ENCODE measurements at regions not wholly inside any gene's neighbourhood (a gene's known extent, or its start where the extent isn't known, plus 50 kb on each side); places are given as distances from the start of the nearest gene placed in this dataset.
"Not testable (repeated sequence)": the region's sequence is repeated elsewhere in the genome, so short reads cannot be mapped to it uniquely, and the experiment has no call there.

DNA sequence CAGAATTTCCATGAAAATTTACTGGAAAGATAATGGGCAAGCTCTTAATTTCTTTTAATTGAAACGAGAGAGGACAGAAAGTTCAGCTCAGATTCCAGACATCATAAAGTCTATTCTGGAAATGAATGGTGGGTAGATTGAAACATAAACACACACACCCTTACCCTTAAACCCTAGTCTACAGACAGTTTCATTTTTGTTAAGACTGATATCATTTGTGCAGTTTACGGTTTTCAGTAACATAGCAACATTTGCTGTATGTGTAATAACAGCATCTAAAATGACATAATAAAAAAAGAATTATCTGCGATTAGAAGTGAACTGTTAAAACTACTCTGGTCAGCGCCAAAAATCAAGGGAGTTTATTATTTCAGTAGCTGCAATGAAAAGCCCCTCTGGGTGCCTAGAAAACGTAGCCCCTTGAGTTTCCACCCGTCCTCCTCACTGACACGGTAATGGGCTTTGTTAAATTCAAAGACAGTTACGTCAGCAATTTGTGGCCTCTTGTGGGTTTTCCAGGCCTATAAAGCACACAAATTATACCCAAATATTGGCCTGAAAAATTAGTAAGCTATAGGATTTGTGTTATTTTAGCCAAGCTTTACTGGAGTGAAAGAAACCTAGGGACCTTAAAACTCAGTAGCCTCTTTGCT lies 520.6 kb upstream of the SOX9 start:
- Histone ChIP-seq H3K27ac (ENCODE audit: low read depth, low read length) (no peak overlapping the region), H3K9ac (ENCODE audit: low read length) (no peak overlapping the region), H3K36me3 (ENCODE audit: control insufficient read depth, insufficient read depth, low read length) (no peaks in the 10 kb centered on the region), H3K4me1 (ENCODE audit: control insufficient read depth, insufficient read depth, low read length) (no peaks in the 10 kb centered on the region), H3K4me3 (ENCODE audit: low read length) (no peak overlapping the region), H3K27me3 (ENCODE audit: control insufficient read depth, insufficient read depth, low read length) (no peaks in the 10 kb centered on the region)

GRCh38 chr17:71601894-71602504 lies 518.8 kb upstream of the SOX9 start:
- Histone ChIP-seq H3K4me1 (ENCODE audit: control insufficient read depth, insufficient read depth, low read length) (no peaks in the 10 kb centered on the region), H3K4me3 (ENCODE audit: low read length) (no peak overlapping the region), H3K27me3 (ENCODE audit: control insufficient read depth, insufficient read depth, low read length) (no peaks in the 10 kb centered on the region), H3K9ac (ENCODE audit: low read length) (no peak overlapping the region), H3K36me3 (ENCODE audit: control insufficient read depth, insufficient read depth, low read length) (no peaks in the 10 kb centered on the region), H3K27ac (ENCODE audit: low read depth, low read length) (peak overlapping the region; percentile 15)

GRCh38 chr17:71613996-71614395 lies 506.8 kb upstream of the SOX9 start:
- Histone ChIP-seq H3K4me1 (ENCODE audit: control insufficient read depth, insufficient read depth, low read length) (no peaks in the 10 kb centered on the region), H3K4me3 (ENCODE audit: low read length) (no peak overlapping the region), H3K9ac (ENCODE audit: low read length) (no peak overlapping the region), H3K27me3 (ENCODE audit: control insufficient read depth, insufficient read depth, low read length) (no peaks in the 10 kb centered on the region), H3K36me3 (ENCODE audit: control insufficient read depth, insufficient read depth, low read length) (no peaks in the 10 kb centered on the region), H3K27ac (ENCODE audit: low read depth, low read length) (no peak overlapping the region)

DNA sequence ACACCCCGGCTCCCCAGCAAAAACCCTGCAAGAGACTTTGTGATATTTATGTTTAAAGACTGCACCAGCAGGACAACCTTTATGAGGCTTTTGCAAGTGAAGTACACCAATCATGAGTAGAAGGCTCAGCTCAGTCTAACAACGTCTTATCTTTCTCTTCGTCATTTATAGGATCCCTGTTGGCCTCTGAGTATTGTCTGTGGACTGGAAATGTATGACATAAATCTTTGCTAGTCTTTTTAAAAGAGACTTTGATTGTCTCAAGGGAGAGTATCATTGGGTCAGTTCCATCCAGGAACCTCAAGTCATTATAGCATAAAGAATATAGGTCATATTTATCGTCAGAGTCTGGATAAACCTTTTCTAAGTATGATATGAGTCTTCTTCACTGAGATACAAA lies 505.0 kb upstream of the SOX9 start:
- H3K4me1 ChIP-seq (ENCODE audit: control insufficient read depth, insufficient read depth, low read length), result no peaks in the 10 kb centered on the region
- no peak overlapping the region for H3K9ac ChIP-seq (ENCODE audit: low read length)
- no peaks in the 10 kb centered on the region for H3K27me3 ChIP-seq (ENCODE audit: control insufficient read depth, insufficient read depth, low read length)
- H3K36me3 ChIP-seq (ENCODE audit: control insufficient read depth, insufficient read depth, low read length), result no peaks in the 10 kb centered on the region
- no peak overlapping the region for H3K4me3 ChIP-seq (ENCODE audit: low read length)
- H3K27ac ChIP-seq (ENCODE audit: low read depth, low read length), result no peak overlapping the region

DNA sequence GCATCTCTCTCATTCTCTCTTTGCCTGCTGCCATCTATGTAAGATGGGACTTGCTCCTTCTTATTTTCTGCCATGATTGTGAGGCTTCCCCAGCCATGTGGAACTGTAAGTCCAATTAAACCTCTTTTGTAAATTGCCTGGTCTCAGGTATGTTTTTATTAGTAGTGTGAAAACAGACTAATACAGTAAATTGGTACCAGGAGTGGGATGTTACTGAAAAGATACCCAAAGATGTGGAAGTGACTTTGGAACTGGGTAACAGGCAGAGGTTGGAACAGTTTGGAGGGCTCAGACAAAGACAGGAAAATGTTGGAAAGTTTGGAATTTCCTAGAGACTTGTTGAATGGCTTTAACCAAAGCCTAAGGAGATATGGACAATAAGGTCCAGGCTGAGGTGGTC lies 503.1 kb upstream of the SOX9 start:
- not testable (repeated sequence) for H3K4me3 ChIP-seq (ENCODE audit: low read length); H3K9ac ChIP-seq (ENCODE audit: low read length); H3K36me3 ChIP-seq (ENCODE audit: control insufficient read depth, insufficient read depth, low read length); H3K27me3 ChIP-seq (ENCODE audit: control insufficient read depth, insufficient read depth, low read length); H3K4me1 ChIP-seq (ENCODE audit: control insufficient read depth, insufficient read depth, low read length); H3K27ac ChIP-seq (ENCODE audit: low read depth, low read length)

DNA sequence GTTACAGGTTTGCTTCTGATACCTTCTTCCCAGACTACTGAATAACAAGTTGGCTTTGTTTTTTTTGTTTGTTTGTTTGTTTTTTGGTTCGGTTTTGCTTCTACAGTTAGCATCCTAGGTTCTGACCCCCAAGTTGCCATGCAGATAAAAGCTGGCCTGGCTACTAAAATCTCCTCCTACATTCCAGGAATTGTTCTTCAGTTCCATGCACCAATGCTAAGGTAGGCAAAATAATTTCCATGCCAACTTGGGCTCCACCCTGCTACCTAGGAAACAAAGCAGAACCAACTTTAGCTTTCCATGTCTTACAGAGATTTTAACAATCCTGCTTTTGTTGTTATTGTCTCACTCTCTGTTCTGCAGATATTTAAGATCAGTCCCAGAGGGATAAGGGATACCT lies 495.5 kb upstream of the SOX9 start:
- H3K4me1 ChIP-seq (ENCODE audit: control insufficient read depth, insufficient read depth, low read length), result no peaks in the 10 kb centered on the region
- no peak overlapping the region for H3K27ac ChIP-seq (ENCODE audit: low read depth, low read length)
- no peaks in the 10 kb centered on the region for H3K27me3 ChIP-seq (ENCODE audit: control insufficient read depth, insufficient read depth, low read length)
- no peaks in the 10 kb centered on the region for H3K36me3 ChIP-seq (ENCODE audit: control insufficient read depth, insufficient read depth, low read length)
- H3K9ac ChIP-seq (ENCODE audit: low read length), result no peak overlapping the region
- no peak overlapping the region for H3K4me3 ChIP-seq (ENCODE audit: low read length)

GRCh38 chr17:71628306-71628705 lies 492.5 kb upstream of the SOX9 start:
- H3K4me3 ChIP-seq (ENCODE audit: low read length), result no peak overlapping the region
- no peaks in the 10 kb centered on the region for H3K36me3 ChIP-seq (ENCODE audit: control insufficient read depth, insufficient read depth, low read length)
- no peak overlapping the region for H3K9ac ChIP-seq (ENCODE audit: low read length)
- no peaks in the 10 kb centered on the region for H3K4me1 ChIP-seq (ENCODE audit: control insufficient read depth, insufficient read depth, low read length)
- H3K27ac ChIP-seq (ENCODE audit: low read depth, low read length), result no peak overlapping the region
- no peaks in the 10 kb centered on the region for H3K27me3 ChIP-seq (ENCODE audit: control insufficient read depth, insufficient read depth, low read length)

GRCh38 chr17:71631483-71631882 lies 489.3 kb upstream of the SOX9 start:
- H3K27me3 ChIP-seq (ENCODE audit: control insufficient read depth, insufficient read depth, low read length), result no peaks in the 10 kb centered on the region
- no peak overlapping the region for H3K27ac ChIP-seq (ENCODE audit: low read depth, low read length)
- no peak overlapping the region for H3K4me3 ChIP-seq (ENCODE audit: low read length)
- no peaks in the 10 kb centered on the region for H3K4me1 ChIP-seq (ENCODE audit: control insufficient read depth, insufficient read depth, low read length)
- no peaks in the 10 kb centered on the region for H3K36me3 ChIP-seq (ENCODE audit: control insufficient read depth, insufficient read depth, low read length)
- H3K9ac ChIP-seq (ENCODE audit: low read length), result no peak overlapping the region

DNA sequence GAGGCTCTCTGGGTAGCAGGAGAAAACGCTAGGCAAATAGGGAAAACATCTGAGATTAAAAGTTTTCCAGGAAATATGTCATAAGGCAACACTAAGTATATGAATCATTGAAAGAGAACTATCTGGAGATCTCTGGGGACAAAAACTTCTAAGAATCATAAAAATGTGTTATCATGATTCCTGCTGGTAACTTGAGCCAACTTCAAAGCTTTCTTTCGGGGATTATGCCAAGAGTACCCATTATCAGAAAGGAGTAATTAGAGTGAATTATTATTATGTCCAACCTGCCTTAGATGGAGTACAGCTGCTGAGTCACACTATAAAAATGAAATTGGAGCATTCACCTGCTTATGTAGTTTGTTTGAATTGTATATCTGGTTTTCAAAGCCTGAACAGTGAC lies 488.5 kb upstream of the SOX9 start:
- H3K4me1 ChIP-seq (ENCODE audit: control insufficient read depth, insufficient read depth, low read length), result no peaks in the 10 kb centered on the region
- no peak overlapping the region for H3K9ac ChIP-seq (ENCODE audit: low read length)
- H3K4me3 ChIP-seq (ENCODE audit: low read length), result no peak overlapping the region
- H3K27ac ChIP-seq (ENCODE audit: low read depth, low read length), result no peak overlapping the region
- H3K27me3 ChIP-seq (ENCODE audit: control insufficient read depth, insufficient read depth, low read length), result no peaks in the 10 kb centered on the region
- no peaks in the 10 kb centered on the region for H3K36me3 ChIP-seq (ENCODE audit: control insufficient read depth, insufficient read depth, low read length)

DNA sequence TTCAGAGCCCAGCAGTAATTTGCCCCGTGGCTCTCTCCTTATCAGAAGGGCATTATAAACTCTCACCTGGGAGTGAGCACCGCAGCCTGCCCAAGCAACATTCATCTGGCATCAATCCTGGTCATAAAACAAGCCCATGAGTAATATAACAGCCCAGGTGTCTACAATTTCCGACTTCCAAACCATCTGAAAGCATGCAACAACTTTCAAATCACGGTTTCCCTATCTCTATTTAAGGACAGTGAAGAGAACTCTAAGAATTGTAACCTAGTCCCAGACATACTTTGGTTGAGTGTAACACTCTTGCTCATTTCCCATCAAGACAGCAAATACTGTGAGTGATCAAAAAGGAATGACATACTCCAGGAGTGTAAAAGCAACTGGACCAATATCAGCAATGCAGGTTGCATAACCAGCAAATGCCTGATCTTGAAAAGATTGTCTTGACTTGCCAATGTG lies 487.4 kb upstream of the SOX9 start:
- no peak overlapping the region for H3K9ac ChIP-seq (ENCODE audit: low read length)
- no peaks in the 10 kb centered on the region for H3K4me1 ChIP-seq (ENCODE audit: control insufficient read depth, insufficient read depth, low read length)
- H3K4me3 ChIP-seq (ENCODE audit: low read length), result peak overlapping the region; percentile 15
- no peaks in the 10 kb centered on the region for H3K27me3 ChIP-seq (ENCODE audit: control insufficient read depth, insufficient read depth, low read length)
- no peaks in the 10 kb centered on the region for H3K36me3 ChIP-seq (ENCODE audit: control insufficient read depth, insufficient read depth, low read length)
- H3K27ac ChIP-seq (ENCODE audit: low read depth, low read length), result no peak overlapping the region

DNA sequence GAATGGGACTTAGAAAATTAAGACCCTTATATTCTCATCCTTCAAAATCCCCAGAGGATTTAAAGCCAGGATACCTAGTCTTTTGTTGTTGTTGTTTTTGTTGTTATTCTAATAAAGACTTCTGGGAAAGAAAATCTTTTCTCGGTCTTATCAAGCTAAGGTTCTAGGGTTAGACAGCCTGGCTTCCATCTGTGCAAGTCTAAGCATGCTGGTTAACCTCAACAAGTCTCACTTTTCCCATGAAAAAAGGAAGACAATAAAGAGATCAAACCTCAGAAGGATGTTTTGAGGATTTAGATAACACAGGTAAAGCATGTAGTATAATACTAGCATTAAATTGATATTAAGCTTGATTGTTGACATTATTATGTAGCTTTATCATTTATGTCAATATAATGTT lies 486.4 kb upstream of the SOX9 start:
- H3K4me3 ChIP-seq (ENCODE audit: low read length), result no peak overlapping the region
- H3K27ac ChIP-seq (ENCODE audit: low read depth, low read length), result no peak overlapping the region
- no peaks in the 10 kb centered on the region for H3K27me3 ChIP-seq (ENCODE audit: control insufficient read depth, insufficient read depth, low read length)
- no peaks in the 10 kb centered on the region for H3K36me3 ChIP-seq (ENCODE audit: control insufficient read depth, insufficient read depth, low read length)
- no peak overlapping the region for H3K9ac ChIP-seq (ENCODE audit: low read length)
- no peaks in the 10 kb centered on the region for H3K4me1 ChIP-seq (ENCODE audit: control insufficient read depth, insufficient read depth, low read length)

DNA sequence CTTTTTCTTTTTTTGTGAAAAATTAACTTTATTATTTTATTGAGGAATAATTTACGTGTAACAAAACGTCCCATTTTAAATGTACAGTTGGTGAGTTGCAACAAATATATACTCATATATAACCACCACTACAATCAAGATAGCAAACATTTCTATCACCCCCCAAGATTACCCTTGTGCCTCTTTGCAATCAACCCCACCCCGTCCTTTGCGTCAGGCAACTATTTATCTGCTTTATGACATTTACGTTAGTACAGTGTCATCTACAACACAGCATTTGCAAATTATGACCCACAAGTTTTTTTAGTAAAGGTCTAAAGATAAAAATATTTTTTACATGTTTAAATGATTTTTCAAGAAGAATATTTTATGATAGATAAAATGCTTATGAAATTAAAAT lies 485.6 kb upstream of the SOX9 start:
- Histone ChIP-seq H3K36me3 (ENCODE audit: control insufficient read depth, insufficient read depth, low read length) (no peaks in the 10 kb centered on the region), H3K27me3 (ENCODE audit: control insufficient read depth, insufficient read depth, low read length) (no peaks in the 10 kb centered on the region), H3K4me3 (ENCODE audit: low read length) (no peak overlapping the region), H3K4me1 (ENCODE audit: control insufficient read depth, insufficient read depth, low read length) (no peaks in the 10 kb centered on the region), H3K27ac (ENCODE audit: low read depth, low read length) (no peak overlapping the region), H3K9ac (ENCODE audit: low read length) (no peak overlapping the region)

DNA sequence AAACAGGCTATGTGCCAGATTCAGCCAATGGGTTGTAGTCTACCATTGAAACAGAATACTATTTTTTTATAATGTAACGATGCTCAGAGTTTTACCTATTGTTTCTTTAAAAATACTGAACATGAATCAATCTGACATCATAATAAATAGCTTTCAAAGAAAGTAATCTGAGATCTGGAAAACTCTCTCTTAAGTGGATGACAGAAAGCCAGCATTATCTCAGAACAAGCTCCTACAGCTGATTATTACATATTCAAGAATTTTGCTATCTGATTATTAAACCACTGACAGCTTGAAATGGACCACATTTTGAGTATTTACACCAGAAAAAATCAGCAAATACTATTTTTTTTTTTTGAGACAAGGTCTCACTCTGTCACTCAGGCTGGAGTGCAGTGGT lies 484.2 kb upstream of the SOX9 start:
- no peaks in the 10 kb centered on the region for H3K27me3 ChIP-seq (ENCODE audit: control insufficient read depth, insufficient read depth, low read length)

More for the DNA sequence above, 484.2 kb upstream of the SOX9 start:
- Histone ChIP-seq H3K36me3 (ENCODE audit: control insufficient read depth, insufficient read depth, low read length) (no peaks in the 10 kb centered on the region), H3K4me1 (ENCODE audit: control insufficient read depth, insufficient read depth, low read length) (no peaks in the 10 kb centered on the region), H3K27ac (ENCODE audit: low read depth, low read length) (no peak overlapping the region), H3K9ac (ENCODE audit: low read length) (no peak overlapping the region), H3K4me3 (ENCODE audit: low read length) (no peak overlapping the region)
